NCI-H1694 (cell line): ENCODE measurements at regions not wholly inside any gene's neighbourhood (a gene's known extent, or its start where the extent isn't known, plus 50 kb on each side); places are given as distances from the start of the nearest gene placed in this dataset.
"Not testable (repeated sequence)": the region's sequence is repeated elsewhere in the genome, so short reads cannot be mapped to it uniquely, and the experiment has no call there.

Experiments used
- DNase-seq: peaks from one replicate; lab custom pipeline; 2025; lab: John Stamatoyannopoulos, UW

- no peak for DNase-seq
These were observed 1425.8 kb upstream of the C9orf72 start for GRCh38 chr9:28999057-28999456.

- DNase-seq: no peak
These were observed 1426.5 kb upstream of the C9orf72 start for GRCh38 chr9:28999806-29000205.

DNA sequence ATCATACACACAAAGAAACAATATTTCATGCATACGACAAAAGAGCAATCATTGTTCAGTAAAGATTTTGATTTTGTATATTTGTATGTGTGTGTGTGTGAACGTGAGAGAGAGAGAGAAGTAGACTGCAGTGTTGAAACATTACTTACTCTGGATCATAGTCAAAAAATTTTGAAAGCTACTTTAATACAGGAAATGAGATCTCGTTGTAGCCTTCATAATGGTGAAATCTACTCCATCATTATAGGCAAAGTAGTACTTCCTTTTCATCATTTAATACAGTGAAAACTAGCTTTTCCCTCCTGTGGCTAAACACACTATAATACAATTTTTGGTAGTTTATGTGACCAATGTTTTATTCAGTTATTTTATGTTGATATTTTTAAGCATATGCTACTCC lies 1427.7 kb upstream of the C9orf72 start:
- no peak for DNase-seq

GRCh38 chr9:29004988-29005387 lies 1431.7 kb upstream of the C9orf72 start:
- DNase-seq: no peak

- DNase-seq: no peak
These were observed 1433.3 kb upstream of the C9orf72 start for GRCh38 chr9:29006628-29007027.

DNA sequence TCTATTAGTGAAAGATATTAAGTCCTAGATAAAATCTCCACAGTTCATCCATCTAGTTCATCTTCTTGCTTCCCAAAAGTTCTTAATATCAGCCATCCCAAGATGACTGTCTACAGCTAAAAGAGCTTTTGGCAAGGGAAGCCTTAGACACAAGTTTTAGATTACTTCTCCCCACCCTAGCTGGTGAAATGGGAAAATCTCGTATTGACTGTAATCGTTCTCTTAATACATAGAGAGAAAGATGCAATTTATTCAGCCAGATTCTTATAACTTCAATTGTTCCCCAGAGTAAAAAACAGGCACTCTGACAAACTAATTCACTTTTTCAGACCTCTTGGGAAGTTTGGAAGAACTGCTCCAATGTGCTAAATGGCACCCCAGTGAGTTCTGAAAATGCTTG lies 1439.6 kb upstream of the C9orf72 start:
- DNase-seq: no peak

DNA sequence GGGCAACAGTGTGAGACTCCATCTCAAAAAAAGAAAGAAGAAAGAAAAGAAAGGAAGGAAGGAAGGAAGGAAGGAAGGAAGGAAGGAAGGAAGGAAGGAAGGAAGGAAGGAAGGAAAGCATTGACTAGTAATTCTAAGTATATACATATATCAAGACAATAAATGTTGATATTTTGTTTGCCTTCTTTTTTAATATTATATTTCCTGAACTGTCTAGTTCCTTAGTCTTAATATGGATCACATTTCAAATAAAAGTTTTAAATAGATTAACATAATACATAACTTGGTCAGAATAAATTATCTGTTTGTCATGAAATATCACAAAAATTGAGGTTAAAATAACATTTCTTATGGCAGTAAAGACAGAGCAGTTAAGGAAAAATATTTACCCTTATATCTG lies 1448.4 kb upstream of the C9orf72 start:
- no peak for DNase-seq

GRCh38 chr9:29038332-29038731 lies 1465.1 kb upstream of the C9orf72 start:
- DNase-seq: no peak

DNA sequence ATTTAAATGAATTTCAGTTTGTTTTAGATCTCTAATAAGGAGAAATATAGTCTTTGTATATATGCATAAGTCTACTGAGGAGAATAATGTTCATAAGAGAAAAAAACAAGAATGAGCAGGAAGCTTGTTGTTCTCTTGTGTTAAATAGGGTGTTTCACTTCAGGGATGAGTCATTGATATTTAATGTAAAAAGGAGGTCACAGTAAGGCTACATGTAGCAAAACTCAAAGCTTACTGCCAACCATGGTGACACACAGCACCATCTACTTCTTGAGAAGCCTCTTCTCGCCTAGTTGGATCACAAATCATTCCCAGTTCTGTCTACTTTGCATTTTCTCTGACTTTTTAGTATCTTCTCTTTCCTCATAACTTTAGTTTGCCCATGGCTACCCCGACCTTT lies 1466.0 kb upstream of the C9orf72 start:
- DNase-seq: no peak

DNA sequence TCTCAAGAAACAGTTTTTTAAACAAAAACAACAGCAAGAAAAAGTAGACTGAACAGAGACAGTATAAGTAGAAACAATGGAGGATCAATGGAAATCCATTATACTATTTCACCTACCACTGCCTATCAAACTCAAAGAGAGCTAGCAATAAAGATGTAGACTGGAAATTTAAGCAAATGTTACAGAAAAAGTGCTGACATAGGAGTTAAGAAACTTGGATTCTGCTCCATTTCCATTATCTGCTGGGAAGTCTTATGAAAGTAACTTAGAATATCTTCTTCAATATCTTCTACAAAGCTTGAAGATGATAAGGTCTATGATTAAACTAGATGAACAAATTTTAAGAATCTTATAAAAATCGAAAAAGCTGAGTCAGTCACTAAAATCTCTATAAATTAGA lies 1469.8 kb upstream of the C9orf72 start:
- no peak for DNase-seq

DNA sequence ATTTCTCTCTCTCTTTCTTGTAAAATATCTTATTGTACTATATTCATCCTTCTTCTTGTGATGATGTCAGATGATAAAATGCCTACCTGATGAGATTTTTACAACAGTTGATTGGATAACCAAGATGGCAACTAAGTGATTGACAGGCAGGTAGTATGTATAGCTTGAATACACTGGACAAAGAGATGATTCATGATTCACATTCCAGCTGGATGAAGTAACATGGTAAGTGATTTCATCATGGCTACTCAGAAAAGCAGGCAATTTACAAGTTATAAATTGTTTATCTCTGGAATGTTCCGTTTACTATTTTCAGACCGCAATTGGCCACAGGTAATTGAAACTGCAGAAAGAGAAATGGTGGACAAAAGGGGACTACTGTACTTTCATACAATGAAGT lies 1471.7 kb upstream of the C9orf72 start:
- no peak for DNase-seq

DNA sequence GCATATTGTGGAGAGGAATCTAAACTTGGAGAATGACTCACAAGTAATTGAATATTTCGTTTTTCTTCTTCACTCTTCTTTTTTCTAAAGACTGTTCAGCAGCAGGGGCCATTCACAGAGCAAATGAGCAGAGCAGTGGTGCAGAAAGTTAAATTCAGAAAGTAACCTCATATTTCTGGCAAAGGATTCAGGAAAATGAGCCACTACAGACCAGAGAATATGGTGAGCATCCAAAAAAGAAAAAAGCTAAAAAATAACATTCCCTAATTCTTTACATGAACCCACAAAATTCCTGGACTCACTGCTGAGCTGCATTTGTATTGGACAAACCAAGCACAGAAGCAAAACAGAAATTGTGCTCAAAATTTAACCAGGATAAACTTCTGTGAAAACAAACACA lies 1486.8 kb upstream of the C9orf72 start:
- DNase-seq: no peak

GRCh38 chr9:29062446-29062845 lies 1489.2 kb upstream of the C9orf72 start:
- no peak for DNase-seq

DNA sequence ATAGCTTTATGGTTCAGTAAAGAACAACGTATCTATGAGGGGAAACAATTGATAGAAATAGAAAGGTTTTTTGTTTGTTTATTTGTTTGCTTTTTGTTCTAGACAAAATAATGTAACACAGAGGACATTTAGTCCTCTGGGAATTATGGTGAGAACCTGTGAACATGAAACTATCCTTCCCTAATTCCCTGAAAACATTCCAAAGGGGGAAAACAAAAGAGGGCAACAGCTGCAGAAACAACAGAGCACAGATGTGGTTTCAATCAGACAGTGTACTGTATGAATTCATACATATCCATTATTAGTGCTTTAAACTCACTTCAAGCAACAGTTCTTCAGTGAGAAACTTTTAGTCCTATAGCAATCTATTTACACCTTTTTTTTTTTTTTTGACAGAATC lies 1489.8 kb upstream of the C9orf72 start:
- no peak for DNase-seq

DNA sequence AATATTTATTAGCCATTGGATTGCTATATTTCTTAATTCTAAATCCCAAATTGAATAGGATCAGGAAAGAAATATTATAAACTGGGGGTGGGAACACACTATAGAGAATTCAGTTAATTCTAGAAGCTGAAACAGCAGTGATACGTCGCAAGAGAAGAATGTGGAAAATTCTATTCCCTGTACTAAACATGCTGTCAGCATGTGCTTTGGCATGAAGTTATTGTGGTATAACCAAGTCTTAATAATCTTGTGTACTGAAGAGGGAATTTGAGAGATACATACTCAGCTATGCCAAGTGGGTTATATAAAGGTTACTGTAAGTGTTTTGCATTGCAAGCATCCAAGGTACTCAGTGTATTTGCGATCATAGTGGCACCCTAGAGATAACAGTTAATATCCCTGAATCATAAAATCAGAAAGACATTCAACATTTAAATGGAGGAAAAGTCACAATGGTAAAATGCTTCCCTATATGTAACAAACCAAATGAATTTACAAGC lies 1492.9 kb upstream of the C9orf72 start:
- DNase-seq: no peak

DNA sequence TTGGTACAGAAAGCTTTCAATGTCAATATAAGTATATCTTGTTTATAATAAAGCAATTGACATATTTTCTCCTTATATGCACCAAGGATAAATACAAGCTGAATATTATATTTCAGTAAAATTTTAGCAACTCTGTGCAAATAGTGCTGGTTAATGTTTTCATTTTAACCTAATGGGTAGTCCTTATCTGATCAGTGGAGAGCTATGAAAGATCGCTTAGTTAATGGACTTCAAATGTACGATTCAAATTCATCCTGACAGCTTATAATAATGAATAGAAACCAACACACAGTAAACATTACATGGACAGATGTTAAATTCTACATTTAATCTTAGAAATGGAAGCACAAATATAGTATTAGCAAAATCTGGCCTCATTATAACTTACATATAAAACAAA lies 1495.2 kb upstream of the C9orf72 start:
- no peak for DNase-seq

GRCh38 chr9:29069376-29069775 lies 1496.1 kb upstream of the C9orf72 start:
- DNase-seq: no peak

DNA sequence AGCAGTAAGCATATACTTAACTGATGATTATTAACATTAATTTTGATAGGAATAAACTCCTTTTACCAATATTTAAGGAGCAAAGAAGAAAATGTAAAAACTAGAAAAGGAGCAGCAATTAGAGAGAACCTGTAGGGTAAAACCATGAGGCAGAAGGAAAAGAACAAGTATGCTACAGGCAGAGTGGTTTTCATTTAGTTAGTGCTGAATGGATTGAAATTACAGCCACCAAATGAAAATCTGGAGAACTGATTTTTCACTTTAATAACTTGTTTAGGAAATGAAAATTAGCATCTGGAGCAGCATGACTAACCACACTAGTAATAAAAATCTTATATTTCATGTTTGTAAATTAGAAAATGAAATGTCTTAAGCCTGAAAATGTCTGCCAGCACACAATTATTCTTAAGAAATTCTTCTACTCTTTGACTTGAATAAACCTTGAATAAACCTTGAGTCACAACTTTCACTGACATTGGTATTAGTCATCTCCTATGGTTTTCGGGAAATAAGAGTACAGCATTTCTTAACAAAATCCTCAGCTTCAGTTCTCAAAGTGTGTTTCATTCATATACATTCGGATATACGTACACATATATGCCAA lies 1504.9 kb upstream of the C9orf72 start:
- DNase-seq: no peak

- no peak for DNase-seq
These were observed 1527.5 kb upstream of the C9orf72 start for GRCh38 chr9:29100762-29101161.

GRCh38 chr9:29104166-29104565 lies 1530.9 kb upstream of the C9orf72 start:
- not testable (repeated sequence) for DNase-seq

- DNase-seq: no peak
These were observed 1545.3 kb upstream of the C9orf72 start for GRCh38 chr9:29118555-29118954.

DNA sequence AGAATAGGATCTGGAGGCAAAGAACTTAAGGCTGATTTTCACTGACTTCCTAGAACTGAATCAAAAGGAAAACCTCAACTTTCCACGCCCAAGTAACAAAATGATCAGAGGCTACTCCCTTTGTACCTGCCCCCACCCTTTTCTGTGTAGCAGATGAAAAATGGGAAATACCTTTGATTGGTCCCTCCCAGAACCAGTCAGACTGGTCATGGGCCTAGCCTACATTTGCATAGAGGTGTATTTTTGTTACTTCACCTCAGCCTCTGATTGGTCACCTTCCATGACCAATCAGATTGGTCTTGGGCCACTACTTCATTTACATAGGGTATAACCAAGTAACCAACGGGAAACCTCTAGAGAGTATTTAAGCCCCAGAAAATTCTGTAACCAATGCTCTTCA lies 1553.5 kb upstream of the C9orf72 start:
- no peak for DNase-seq

- DNase-seq: no peak
These were observed 1556.5 kb upstream of the C9orf72 start for GRCh38 chr9:29129763-29130162.

DNA sequence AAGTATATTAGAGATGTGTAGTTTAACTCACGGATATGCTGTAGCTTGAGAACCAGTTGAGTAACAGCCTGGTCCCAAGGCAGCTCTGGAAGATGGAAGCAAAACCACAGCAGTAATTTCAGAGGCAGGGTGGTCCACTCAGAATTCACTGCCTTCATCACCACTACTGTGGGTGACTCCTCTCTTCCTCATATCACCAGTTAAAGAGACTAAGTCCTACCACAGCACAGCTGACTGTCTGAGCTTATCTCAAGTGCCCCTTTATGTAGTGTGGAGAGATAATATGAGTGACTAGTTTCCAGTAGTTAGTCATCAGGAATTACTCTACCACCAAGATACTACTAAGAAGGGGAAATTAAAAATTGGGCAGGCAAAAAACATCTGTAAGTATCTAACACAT lies 1571.2 kb upstream of the C9orf72 start:
- DNase-seq: no peak

DNA sequence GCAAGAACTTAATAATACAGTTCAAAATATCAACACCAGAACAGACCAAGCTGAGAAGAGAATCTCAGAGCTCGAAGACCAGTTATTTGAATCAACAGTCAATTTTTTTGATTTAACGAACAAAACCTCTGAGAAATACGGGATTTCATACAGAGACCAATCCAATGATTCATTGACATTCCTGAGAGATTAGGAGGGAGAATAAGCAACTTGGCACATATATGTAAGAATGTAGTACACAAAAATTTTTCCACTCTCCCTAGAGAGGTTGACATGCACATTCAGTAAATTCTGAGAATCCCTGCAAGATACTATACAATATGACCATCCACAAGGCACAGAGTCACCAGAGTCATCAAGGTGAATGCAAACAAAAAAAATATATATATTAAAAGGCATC lies 1577.3 kb upstream of the C9orf72 start:
- DNase-seq: no peak
